Heart right ventricle (tissue), 16 donors: ENCODE measurements at regions not wholly inside any gene's neighbourhood (a gene's known extent, or its start where the extent isn't known, plus 50 kb on each side); places are given as distances from the start of the nearest gene placed in this dataset.

ENCODE experiments used
- ATAC-seq, 8 donors: fragments of 200-7000 bp; cut with Tn5 transposase; one replicate each; pipeline ENCODE4 v1.9.1; 2020; ENCODE audit warnings: mild to moderate bottlenecking in 8 of 8, moderate library complexity in 8 of 8, moderate number of reproducible peaks in 1 of 8
- DNase-seq, 2 donors: peaks; one replicate each; pipeline ENCODE4 v3.0.0-alpha.2; 2020
- H3K27ac ChIP-seq, 10 donors: fragments of 200-600 bp; sonication (generic) in 2 of 10; one replicate each; pipeline versions ENCODE4 v1.5.0 to v1.8.0; 2020 to 2022; ENCODE audit warnings: mild to moderate bottlenecking in 3 of 10
- H3K27me3 ChIP-seq, 7 donors: fragments of 200-600 bp; one replicate each; pipeline ENCODE4 v1.8.0; 2021 to 2022; ENCODE audit warnings: mild to moderate bottlenecking in 2 of 7
- H3K36me3 ChIP-seq, 9 donors: fragments of 200-600 bp; sonication (generic) in 1 of 9; one replicate each; pipeline versions ENCODE4 v1.5.0 to v1.8.0; 2020 to 2022; ENCODE audit warnings: mild to moderate bottlenecking in 2 of 9
- H3K4me1 ChIP-seq, 9 donors: fragments of 200-600 bp; sonication (generic) in 1 of 9; one replicate each; pipeline versions ENCODE4 v1.5.0 to v1.8.0; 2020 to 2022; ENCODE audit warnings: mild to moderate bottlenecking in 4 of 9
- H3K4me3 ChIP-seq, 10 donors: fragments of 200-600 bp; sonication (generic) in 2 of 10; one replicate each; pipeline versions ENCODE4 v1.5.0 to v1.8.0; 2020 to 2022; ENCODE audit warnings: mild to moderate bottlenecking in 7 of 10, moderate library complexity in 2 of 10
- H3K9me3 ChIP-seq, 11 donors: fragments of 200-600 bp in 10 of 11; sonication (generic) in 2 of 11; one replicate each; pipeline versions ENCODE4 v1.5.0 to v1.8.0; 2013 to 2022; ENCODE audit warnings: mild to moderate bottlenecking in 2 of 11, control low read depth in 1 of 11, moderate library complexity in 1 of 11
- CTCF ChIP-seq, 9 donors: fragments of 200-600 bp; sonication (generic) in 2 of 9; IDR thresholded peaks; one replicate each; pipeline versions ENCODE4 v1.5.0 to v1.8.0; 2021 to 2022; ENCODE audit warnings: antibody characterized with exemption in 9 of 9, mild to moderate bottlenecking in 5 of 9, moderate library complexity in 1 of 9
- WGBS, 2 donors: extraction: QIAGEN DNeasy Blood & Tissue Kit; methylation state at CpG; one replicate each; pipeline ENCODE4 v1.1.7; 2013; ENCODE audit warnings: inconsistent platforms in 1 of 2; 5-methylcytosine and 5-hydroxymethylcytosine counted together
- intact Hi-C, 10 donors: fragments of 100-400 bp; cut with DNase I; formaldehyde crosslinking; loops; one replicate each; pipeline versions ENCODE4 v1.11.1 to v1.14.2; 2022
- donor health status: Arrhythmogenic right ventricular cardiomyopathy.
- donor health status: ischemic (EF 13 %, LVEDD 7.1; RV severe dilation, severe dysfunction).
- donor health status: healthy with polysubstance abuse.
- donor health status: DM: no; HTN: yes; CAD: no.
- donor health status: DM: no; HTN: no; CAD: no.
- donor health status: ischemic (EF 25% LVEDD 6.9; RV normal size, moderate dysfunction).
- donor health status: ischemic (EF 25% LVEDD 5.7; RV mildly dilated, moderate dysfunction).
- donor health status: healthy.
- donor health status: DM: yes; HTN: yes; CAD: no.
- donor health status: Ischemic cardiomyopathy.
- donor health status: ischemic (EF 35%, LVEDD 5.7; RV mildly dilated, moderate dysfunction).
- donor health status: nonischemic (EF 11% LVEDD 7.7; RV severe dilation, severe dysfunction).
- donor health status: DM: yes; HTN: yes; CAD: no.
- donor health status: PGD.
- donor health status: ischemic (EF 29% LVEDD 5.4; RV normal size, mild dysfunction).
- donor health status: nonischemic (EF 23%, LVEDD 6.1; RV moderate dilation, normal function).

GRCh38 chr5:165231821-165232508 is 1726.5 kb downstream of the MAT2B start:
- intact Hi-C loops = no loop called here
- 61 to 74% methylated on average over 2 of the region's 2 CpGs for WGBS, 2 donors
- Histone ChIP-seq H3K36me3 (no peaks in the 10 kb centered on the region), H3K4me1 (no peaks in the 10 kb centered on the region), H3K27ac (no peak overlapping the region), H3K4me3 (no peak overlapping the region), H3K27me3 (no peaks in the 10 kb centered on the region), H3K9me3 (peaks cover 0 to 12% (median 0%) of the 10 kb centered on the region in 11 donors)
- ATAC-seq (no peak), DNase-seq (no peak)
- TF ChIP-seq CTCF (IDR thresholded peaks at IDR 0.05) = no peak

GRCh38 chr5:165232509-165233028 is 1727.2 kb downstream of the MAT2B start:
- peaks cover 0 to 12% (median 0%) of the 10 kb centered on the region in 11 donors for H3K9me3 ChIP-seq
- no peaks in the 10 kb centered on the region for H3K36me3 ChIP-seq
- no peaks in the 10 kb centered on the region for H3K4me1 ChIP-seq
- WGBS, 2 donors = 48 to 65% methylated on average over 4 of the region's 4 CpGs
- H3K27ac ChIP-seq = no peak overlapping the region
- intact Hi-C loops = no loop called here
- no peak for ATAC-seq
- DNase-seq = no peak
- TF ChIP-seq CTCF (IDR thresholded peaks at IDR 0.05) = no peak
- no peak overlapping the region for H3K4me3 ChIP-seq
- H3K27me3 ChIP-seq = no peaks in the 10 kb centered on the region

GRCh38 chr5:165241811-165242210 is 1736.4 kb downstream of the MAT2B start:
- intact Hi-C loops = no loop called here
- Histone ChIP-seq H3K4me1 (no peaks in the 10 kb centered on the region), H3K27me3 (no peaks in the 10 kb centered on the region), H3K9me3 (no peaks in the 10 kb centered on the region), H3K4me3 (no peak overlapping the region), H3K27ac (no peak overlapping the region), H3K36me3 (no peaks in the 10 kb centered on the region)
- ATAC-seq (no peak), DNase-seq (no peak)
- TF ChIP-seq CTCF (IDR thresholded peaks at IDR 0.05) = no peak
- 83 to 97% methylated on average over 1 of the region's 1 CpG for WGBS, 2 donors

GRCh38 chr5:165242646-165243045 is 1737.2 kb downstream of the MAT2B start:
- DNase-seq = no peak
- no peak for TF ChIP-seq CTCF (IDR thresholded peaks at IDR 0.05)
- Histone ChIP-seq H3K4me1 (no peaks in the 10 kb centered on the region), H3K36me3 (no peaks in the 10 kb centered on the region), H3K27ac (no peak overlapping the region), H3K27me3 (no peaks in the 10 kb centered on the region), H3K9me3 (no peaks in the 10 kb centered on the region), H3K4me3 (no peak overlapping the region)
- no peak for ATAC-seq
- intact Hi-C loops = no loop called here
- WGBS, 2 donors = 46 to 68% methylated on average over 2 of the region's 2 CpGs
